Retina (tissue), 1 donor: ENCODE measurements at regions not wholly inside any gene's neighbourhood (a gene's known extent, or its start where the extent isn't known, plus 50 kb on each side); places are given as distances from the start of the nearest gene placed in this dataset.
A peak's percentile ranks its signal among the peaks of the same experiment; 100 is the strongest.
"Not testable (repeated sequence)": the region's sequence is repeated elsewhere in the genome, so short reads cannot be mapped to it uniquely, and the experiment has no call there.

ENCODE experiments used
- DNase-seq: peaks from one replicate; pipeline ENCODE4 v3.0.0-alpha.2; 2016

DNA sequence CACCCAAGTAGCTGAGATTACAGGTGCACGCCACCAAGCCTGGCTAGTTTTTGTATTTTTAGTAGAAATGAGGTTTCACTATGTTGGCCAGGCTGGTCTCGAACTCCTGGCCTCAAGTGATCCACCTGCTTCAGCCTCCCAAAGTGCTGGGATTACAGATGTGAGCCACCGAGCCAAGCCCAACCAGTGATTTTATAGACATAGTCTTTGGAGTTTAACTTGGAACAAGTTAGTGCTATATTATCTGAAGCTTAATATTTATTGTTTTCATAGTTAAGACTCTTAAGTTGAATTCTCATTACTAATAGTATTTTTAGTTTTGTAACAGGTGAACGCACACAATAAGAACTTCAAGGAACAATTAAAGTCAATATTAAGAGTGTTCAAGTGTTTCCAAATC lies 122.1 kb downstream of the SPAG6 start:
- DNase-seq = not testable (repeated sequence)

DNA sequence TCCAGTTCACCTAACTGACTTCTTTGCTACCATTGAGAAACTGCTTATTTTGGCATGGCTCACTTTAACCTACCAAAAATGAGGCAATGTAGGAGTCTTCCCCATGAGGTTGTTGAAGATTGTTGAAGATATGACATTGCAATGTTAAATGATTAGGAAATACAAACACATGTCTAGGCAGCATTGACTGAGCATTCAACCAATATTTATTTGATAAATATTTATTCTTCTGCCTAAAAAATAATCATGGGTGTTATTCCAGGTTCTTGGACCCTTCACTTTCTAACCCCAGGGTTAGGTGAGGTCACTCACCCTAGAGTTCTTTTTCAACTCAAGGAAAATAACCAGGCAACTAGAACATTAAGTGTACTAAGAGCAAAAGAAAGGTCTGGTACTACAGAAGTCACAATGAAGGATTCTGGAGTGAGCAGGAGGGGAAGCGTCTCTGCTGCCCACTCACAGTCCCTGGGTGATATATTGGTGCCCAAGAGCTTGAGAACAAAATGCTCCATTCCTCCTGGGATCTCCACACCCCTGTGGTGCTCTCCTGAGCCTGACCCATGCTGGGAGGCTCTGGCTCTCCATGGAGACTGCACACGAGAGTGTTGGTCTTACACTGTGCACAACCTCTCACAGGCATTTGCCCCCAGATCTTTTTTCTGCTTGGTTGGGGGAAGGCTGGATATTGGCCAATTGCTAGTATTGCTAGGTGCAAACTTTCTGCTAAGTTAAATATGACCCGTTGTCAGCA lies 123.4 kb downstream of the SPAG6 start:
- no peak for DNase-seq

DNA sequence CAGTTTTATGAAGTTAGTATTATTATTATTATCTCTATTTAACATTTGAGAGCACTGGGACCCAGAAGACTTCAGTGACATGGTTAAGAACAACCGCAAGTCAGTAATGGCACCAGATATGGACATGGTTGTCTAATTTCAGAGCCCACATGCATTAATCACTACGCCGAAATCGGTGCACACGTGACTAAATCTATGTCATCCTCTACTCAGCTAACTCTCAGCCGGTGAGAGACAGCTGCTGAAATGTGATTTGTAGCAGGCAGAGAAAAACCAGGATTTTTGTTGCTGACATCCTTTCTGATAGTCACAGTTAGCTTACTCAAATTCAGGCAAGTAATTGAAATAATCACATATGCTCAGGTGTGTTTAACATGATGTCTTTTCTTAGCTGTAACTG lies 127.7 kb downstream of the SPAG6 start:
- DNase-seq = no peak

DNA sequence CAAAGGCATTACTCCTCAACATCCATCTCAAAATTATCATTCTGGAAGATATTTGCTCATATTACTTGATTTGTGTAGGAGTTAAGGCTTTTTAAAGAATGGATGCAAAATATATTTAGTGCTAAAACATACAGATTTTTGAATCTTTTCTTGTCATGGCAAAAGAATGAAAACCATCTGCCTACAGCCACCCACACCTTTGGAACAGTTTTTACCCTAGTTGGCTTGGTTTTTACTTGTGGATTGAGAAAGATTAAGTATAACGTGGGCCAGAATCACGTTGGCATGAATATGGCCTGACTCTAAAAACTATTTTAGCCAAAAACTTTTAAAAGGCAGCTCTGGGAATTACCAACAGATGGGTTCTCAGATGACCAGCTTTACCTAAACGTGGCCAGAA lies 128.2 kb downstream of the SPAG6 start:
- DNase-seq = no peak

DNA sequence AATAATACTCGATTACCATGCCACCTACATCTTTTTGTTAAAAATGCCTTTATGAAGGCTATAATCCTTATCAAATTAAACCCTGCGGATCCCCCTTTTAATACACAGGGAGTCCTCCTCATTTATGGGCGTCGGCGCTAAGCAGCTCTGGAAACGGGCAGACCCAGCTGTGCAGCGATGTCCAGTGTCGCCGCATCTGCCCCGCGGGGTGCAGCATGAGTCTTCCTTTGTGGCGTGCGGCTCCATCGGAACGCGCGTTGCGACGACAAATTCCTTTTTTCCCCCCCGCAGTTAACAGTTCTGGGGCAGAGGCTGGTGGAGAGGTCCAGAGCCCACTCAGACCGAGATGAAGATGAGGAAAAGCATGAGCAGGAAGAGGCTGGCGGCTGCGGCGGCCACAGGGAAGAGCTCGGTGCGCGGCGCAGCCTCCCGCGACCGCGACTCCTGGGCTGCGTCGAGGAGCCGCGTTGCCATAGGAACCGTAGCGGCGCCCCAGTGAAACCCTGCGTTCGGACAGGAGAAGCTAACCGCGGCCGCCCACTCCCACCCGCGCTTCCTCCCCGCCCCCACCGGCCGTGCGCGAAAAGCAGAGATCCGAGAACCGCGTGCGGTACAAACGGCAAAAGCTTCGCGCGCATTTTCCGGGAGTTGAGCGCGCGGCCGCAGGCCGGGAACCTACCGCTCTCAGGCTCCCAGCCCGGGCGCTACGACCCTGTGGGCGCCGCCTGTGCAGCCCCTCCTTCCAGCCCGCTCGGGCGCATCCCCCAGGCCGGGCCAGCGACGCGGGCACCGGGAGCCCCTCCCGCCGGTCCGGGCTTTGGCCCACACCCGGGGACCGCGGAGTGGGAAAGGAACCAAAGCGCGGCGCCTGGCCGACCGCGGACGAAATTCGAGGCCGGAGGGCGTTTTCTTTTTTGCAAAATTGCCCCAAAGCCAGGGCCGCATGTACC lies 130.6 kb downstream of the SPAG6 start:
- DNase-seq = peak; percentile 89

DNA sequence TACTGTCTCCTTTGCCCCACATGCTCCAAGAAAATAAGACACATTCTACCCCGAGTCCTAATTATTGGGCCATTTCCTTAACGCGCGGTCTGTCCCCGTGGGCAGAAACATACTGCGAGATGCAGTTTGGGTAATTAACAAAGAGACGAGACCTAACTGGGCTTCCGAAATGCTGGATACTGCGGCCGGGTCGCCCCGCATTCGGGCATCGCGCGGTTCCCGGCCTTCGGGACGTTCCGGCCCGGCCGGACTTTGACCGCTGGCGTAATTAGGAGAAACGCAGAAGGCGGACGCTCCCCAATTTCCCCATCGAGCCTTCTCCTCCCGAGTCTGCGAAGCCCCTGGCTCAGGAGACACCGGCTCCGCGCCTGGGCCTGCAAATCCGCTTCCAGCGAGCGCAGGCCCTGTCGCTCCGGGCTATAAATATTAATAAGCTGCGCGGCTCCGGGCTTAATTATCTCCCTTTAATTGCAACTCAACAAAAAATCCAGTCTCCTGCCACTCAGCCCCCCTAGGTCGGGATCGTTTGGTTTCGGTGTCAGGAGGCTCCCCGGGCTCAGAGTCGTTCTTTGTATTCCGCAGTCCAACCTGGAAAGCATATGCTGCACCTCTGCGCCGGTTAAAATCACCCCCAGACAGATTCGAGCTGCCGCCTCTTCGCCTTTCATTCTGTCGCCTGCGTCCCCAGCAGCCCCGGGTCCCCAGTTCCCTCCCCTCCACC lies 131.5 kb downstream of the SPAG6 start:
- DNase-seq = peak; percentile 90

DNA sequence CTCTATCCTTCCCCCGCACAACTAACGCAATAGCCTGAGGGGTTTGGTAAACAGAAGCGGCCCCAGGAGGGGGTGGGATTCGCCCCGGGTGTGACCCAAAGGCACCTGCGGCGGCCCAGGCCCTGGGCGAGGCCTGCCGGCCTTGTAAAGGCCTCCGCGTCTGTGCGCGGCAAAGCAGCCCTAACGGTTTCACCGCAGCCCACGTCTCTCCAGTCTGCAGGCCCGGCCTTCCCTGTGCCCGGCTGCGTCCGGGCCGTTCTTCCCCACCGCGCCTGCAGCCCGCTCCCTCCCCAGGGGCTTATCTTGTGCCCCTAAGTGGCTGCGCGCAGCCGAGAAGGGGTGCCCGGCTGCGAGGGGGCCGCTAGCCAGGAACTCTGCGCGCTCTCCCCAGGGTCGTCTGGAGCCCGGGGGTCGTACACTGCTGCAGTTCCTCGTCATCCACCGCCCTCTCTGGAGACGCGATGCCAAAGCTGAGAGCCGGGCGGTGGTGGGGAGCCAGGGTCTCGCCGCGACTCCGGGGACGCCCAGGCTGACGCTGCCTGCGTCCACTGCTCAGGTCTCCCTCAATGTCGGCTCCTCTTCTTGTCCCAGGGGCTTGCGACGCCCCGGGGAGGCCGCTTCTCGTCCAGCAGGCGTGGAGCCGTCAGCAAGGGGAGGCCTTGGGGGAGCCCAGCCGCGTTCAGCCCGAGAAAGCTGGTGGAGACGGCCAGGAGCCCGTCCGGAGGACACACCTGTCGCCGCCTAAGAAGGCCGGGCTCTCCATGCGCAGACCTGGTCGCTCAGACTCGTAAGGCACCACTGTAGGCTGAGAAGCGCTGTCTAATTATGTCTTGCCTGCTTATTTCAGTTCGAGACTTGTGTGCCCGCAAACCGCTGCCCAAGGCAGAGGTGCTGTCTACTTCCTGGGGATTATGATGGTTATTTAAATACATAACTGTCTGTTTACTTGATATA lies 132.3 kb downstream of the SPAG6 start:
- DNase-seq = peak; percentile 91

DNA sequence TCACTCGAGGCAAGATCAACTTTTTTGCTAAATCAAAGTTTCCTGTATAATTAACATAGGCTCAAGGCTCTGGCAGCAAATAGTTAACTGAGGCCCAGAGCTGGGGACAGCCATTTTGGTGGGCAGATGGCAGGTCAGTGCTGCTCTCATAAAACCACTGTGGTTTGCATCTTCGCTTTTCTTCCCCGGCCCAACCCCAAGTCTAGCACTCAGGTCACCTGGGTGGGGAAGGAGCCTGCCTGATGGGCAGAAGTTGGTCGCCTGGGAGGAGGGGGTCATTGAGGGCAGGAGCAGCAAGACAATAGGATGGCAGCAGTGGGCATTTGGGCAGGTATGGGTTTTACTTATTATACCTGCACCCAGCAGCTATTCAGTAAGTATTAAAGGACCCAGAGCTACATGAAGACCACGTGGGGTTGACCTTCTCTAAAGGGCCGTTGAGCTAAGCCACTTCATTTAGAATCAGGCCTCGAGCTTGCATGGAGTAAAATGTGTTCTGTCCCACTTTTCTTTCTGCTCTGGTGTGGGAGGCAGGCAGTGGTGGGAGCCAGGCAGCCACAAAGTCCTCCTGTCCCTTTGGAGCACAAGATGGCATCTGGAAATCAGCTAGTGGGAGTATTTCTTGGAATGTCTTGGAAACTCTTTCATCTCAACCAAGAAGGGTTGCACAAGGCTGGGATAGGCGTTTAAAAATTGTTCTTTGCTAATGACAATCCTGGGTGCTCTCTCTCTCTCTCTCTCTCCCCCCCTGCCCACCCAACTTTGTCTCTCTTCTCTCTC lies 133.4 kb downstream of the SPAG6 start:
- DNase-seq = no peak

DNA sequence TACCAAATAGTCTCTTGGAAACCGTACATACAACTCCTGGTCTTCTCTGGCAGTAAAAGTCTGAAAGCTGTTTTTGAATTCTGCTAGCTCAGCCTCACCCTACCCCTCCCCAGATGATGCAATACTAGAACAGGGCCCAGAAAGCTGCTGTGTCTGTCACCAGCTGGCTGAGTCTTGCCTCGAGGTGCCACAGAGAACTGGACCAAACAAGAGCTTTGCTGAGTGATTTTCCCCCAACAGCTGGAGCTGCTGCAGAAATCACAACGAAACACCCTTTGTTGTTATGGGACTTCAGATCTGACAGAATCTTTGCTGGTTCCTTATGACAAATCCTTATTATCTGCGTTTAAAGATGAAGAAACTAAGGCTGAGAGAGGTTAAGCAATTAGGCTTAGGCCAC lies 134.1 kb downstream of the SPAG6 start:
- DNase-seq = no peak

DNA sequence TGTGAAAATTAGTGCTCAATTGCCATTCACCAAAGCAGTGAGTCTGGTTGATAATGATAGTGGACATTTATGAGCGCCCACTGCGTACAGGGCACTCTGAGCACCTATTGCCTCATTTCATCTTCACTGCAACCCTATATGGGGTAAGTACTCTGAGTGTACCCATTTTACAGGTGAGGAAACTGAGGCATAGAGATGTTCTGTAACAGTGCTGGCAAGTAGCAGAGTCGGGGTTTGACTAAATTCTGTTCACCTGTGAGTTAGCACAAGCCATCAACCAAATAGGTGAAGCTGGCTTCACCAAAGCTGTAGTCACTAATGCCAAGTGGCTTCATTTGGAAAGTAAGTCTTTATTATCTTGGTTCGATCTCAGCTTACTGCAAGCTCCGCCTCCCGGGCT lies 135.8 kb downstream of the SPAG6 start:
- DNase-seq = no peak

DNA sequence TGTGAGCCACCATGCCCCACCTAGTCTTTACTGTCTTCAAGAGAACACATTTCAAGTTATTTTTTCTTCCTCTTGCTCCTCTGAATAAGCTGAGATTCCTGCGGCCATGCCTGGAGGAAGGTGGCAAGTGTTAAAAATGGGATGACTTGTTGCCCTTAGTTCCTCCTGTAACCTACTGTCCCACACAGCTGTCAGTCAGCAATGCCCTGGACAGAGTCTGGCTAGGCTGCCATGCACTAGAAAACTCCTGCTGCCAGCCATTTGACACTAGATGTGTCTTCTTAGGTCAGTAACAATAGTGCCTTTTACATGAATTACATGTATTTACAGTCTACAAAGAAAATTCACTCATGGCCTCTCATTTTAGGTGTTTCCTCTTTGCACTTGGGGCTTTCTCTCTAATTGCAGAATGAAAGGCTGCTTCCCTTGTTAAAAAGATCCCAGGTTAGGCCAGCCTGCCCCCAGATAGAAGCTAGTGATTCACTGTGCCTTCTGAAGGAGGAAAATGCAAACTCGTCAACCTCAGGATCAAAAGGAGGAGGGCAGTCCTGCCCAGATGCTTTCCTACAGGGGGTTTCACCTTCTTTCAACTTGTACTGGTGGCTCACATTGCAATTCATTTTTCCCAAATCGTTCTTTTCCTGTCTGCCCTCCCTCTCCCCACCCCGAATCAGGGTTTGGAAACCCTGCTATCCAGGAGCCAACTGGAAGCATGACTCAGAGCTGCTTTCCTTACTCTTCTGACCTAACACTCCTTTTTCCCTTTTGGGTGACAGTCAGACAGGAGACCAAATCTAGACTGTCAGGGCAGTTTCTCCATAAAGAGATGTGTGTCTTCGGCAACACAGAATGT lies 136.6 kb downstream of the SPAG6 start:
- no peak for DNase-seq

DNA sequence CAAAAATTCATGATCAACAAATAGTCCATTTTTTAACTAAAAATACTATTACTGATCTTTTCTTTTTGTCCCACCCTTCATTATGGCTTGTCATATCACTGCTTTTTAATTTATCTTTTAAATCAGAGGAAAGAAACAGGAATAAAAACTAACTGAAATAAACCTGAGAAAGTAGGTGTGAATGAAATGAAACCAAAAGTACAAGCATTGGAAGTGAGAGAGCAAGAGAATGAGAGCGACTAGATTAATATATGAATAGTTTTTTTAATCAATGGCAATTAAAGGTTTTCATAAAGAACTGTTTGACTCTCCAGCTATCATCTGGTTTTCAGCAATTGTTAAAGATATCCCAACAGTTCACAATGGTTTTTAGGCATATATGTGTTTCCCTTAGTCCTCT lies 137.8 kb downstream of the SPAG6 start:
- DNase-seq = no peak
